ENCODE measurements at regions not wholly inside any gene's neighbourhood (a gene's known extent, or its start where the extent isn't known, plus 50 kb on each side); places are given as distances from the start of the nearest gene placed in this dataset.

- TF ChIP-seq RFX5 (IDR thresholded peaks at IDR 0.05; ENCODE audit: low read depth, low read length) (no peak), CTCF (CRISPR knock-in tag; IDR thresholded peaks at IDR 0.05) (no peak), ZBTB4 (CRISPR knock-in tag; IDR thresholded peaks at IDR 0.05; ENCODE audit: borderline replicate concordance) (no peak), LCORL (IDR thresholded peaks at IDR 0.05) (no peak), LCORL (CRISPR knock-in tag; IDR thresholded peaks at IDR 0.05) (no peak), ZSCAN29 (CRISPR knock-in tag; conservative IDR thresholded peaks at IDR 0.05) (no peak), PHF20 (CRISPR knock-in tag; IDR thresholded peaks at IDR 0.05) (no peak), PRDM15 (CRISPR knock-in tag; IDR thresholded peaks at IDR 0.05) (no peak), GABPA (IDR thresholded peaks at IDR 0.05; ENCODE audit: low read depth, low read length) (no peak), GABPA (CRISPR knock-in tag; IDR thresholded peaks at IDR 0.05; ENCODE audit: low read depth) (no peak), NKX3-1 (CRISPR knock-in tag; IDR thresholded peaks at IDR 0.05) (no peak)
- TF ChIP-seq, protein P1, sequence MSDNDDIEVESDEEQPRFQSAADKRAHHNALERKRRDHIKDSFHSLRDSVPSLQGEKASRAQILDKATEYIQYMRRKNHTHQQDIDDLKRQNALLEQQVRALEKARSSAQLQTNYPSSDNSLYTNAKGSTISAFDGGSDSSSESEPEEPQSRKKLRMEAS (IDR thresholded peaks at IDR 0.05), result no peak
These were observed 272.5 kb downstream of the BUD13 start for GRCh38 chr11:116500026-116500946.

Data from HepG2 (cell line).